ENCODE measurements at regions not wholly inside any gene's neighbourhood (a gene's known extent, or its start where the extent isn't known, plus 50 kb on each side); places are given as distances from the start of the nearest gene placed in this dataset.
"Not testable (repeated sequence)": the region's sequence is repeated elsewhere in the genome, so short reads cannot be mapped to it uniquely, and the experiment has no call there.

- Mint-ChIP-seq H3K9me3 (ENCODE audit: unreplicated experiment) (no peaks in the 10 kb centered on the region), H3K4me3 (ENCODE audit: unreplicated experiment) (no peak overlapping the region)
- no peak for DNase-seq (ENCODE audit: low spot score)
These were observed 793.5 kb downstream of the METTL4 start for GRCh38 chr18:1777843-1778242.

GRCh38 chr18:1778496-1779178 lies 792.7 kb downstream of the METTL4 start:
- no peak for DNase-seq (ENCODE audit: low spot score)
- Mint-ChIP-seq H3K36me3 (ENCODE audit: low read depth, unreplicated experiment) (no peaks in the 10 kb centered on the region), H3K9me3 (ENCODE audit: unreplicated experiment) (no peaks in the 10 kb centered on the region), H3K27me3 (ENCODE audit: unreplicated experiment) (no peaks in the 10 kb centered on the region), H3K27ac (ENCODE audit: unreplicated experiment) (no peak overlapping the region), H3K4me1 (ENCODE audit: unreplicated experiment) (no peaks in the 10 kb centered on the region), H3K4me3 (ENCODE audit: unreplicated experiment) (no peak overlapping the region)
- TF ChIP-seq CTCF (IDR thresholded peaks at IDR 0.05; ENCODE audit: unreplicated experiment), result no peak

More at GRCh38 chr18:1777843-1778242, 793.5 kb downstream of the METTL4 start:
- H3K36me3 Mint-ChIP-seq (ENCODE audit: low read depth, unreplicated experiment), result no peaks in the 10 kb centered on the region
- H3K27me3 Mint-ChIP-seq (ENCODE audit: unreplicated experiment), result no peaks in the 10 kb centered on the region
- no peaks in the 10 kb centered on the region for H3K4me1 Mint-ChIP-seq (ENCODE audit: unreplicated experiment)
- no peak for TF ChIP-seq CTCF (IDR thresholded peaks at IDR 0.05; ENCODE audit: unreplicated experiment)
- H3K27ac Mint-ChIP-seq (ENCODE audit: unreplicated experiment), result no peak overlapping the region

GRCh38 chr18:1779587-1779986 lies 791.7 kb downstream of the METTL4 start:
- Mint-ChIP-seq H3K4me3 (ENCODE audit: unreplicated experiment) (no peak overlapping the region), H3K4me1 (ENCODE audit: unreplicated experiment) (no peaks in the 10 kb centered on the region), H3K27ac (ENCODE audit: unreplicated experiment) (no peak overlapping the region), H3K27me3 (ENCODE audit: unreplicated experiment) (no peaks in the 10 kb centered on the region), H3K9me3 (ENCODE audit: unreplicated experiment) (no peaks in the 10 kb centered on the region), H3K36me3 (ENCODE audit: low read depth, unreplicated experiment) (no peaks in the 10 kb centered on the region)
- TF ChIP-seq CTCF (IDR thresholded peaks at IDR 0.05; ENCODE audit: unreplicated experiment), result no peak
- DNase-seq (ENCODE audit: low spot score), result no peak

- Mint-ChIP-seq H3K27me3 (ENCODE audit: unreplicated experiment) (no peaks in the 10 kb centered on the region), H3K36me3 (ENCODE audit: low read depth, unreplicated experiment) (no peaks in the 10 kb centered on the region), H3K27ac (ENCODE audit: unreplicated experiment) (no peak overlapping the region), H3K9me3 (ENCODE audit: unreplicated experiment) (no peaks in the 10 kb centered on the region), H3K4me3 (ENCODE audit: unreplicated experiment) (no peak overlapping the region), H3K4me1 (ENCODE audit: unreplicated experiment) (no peaks in the 10 kb centered on the region)
- TF ChIP-seq CTCF (IDR thresholded peaks at IDR 0.05; ENCODE audit: unreplicated experiment), result no peak
- no peak for DNase-seq (ENCODE audit: low spot score)
These were observed 787.2 kb downstream of the METTL4 start for GRCh38 chr18:1784113-1784512.

GRCh38 chr18:1785980-1786379 lies 785.3 kb downstream of the METTL4 start:
- not testable (repeated sequence) for H3K4me3 Mint-ChIP-seq (ENCODE audit: unreplicated experiment); DNase-seq (ENCODE audit: low spot score); H3K27ac Mint-ChIP-seq (ENCODE audit: unreplicated experiment); H3K36me3 Mint-ChIP-seq (ENCODE audit: low read depth, unreplicated experiment); H3K4me1 Mint-ChIP-seq (ENCODE audit: unreplicated experiment); H3K9me3 Mint-ChIP-seq (ENCODE audit: unreplicated experiment); H3K27me3 Mint-ChIP-seq (ENCODE audit: unreplicated experiment)
